ENCODE measurements at regions not wholly inside any gene's neighbourhood (a gene's known extent, or its start where the extent isn't known, plus 50 kb on each side); places are given as distances from the start of the nearest gene placed in this dataset.

DNA sequence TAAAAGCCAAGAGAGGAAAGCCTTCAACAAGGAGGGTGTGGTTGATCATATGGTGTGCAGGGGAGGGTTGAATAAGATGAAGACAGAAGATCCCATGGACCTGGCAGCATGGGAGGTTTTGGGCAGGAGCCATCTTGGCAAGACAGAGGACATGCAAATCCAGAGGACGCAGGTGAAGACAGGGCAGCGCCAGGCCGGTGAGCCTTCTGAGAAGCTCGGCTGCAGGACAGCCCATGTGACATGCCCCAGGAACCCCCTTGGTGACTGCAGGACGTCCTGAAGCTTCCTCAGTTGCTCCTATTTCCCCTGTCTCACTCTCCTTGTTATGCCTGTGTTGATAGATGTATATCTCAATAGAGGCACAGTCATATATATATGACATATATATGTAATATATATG, 159.4 kb downstream of the GADD45G start:
- TF ChIP-seq, protein P1, sequence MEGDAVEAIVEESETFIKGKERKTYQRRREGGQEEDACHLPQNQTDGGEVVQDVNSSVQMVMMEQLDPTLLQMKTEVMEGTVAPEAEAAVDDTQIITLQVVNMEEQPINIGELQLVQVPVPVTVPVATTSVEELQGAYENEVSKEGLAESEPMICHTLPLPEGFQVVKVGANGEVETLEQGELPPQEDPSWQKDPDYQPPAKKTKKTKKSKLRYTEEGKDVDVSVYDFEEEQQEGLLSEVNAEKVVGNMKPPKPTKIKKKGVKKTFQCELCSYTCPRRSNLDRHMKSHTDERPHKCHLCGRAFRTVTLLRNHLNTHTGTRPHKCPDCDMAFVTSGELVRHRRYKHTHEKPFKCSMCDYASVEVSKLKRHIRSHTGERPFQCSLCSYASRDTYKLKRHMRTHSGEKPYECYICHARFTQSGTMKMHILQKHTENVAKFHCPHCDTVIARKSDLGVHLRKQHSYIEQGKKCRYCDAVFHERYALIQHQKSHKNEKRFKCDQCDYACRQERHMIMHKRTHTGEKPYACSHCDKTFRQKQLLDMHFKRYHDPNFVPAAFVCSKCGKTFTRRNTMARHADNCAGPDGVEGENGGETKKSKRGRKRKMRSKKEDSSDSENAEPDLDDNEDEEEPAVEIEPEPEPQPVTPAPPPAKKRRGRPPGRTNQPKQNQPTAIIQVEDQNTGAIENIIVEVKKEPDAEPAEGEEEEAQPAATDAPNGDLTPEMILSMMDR (IDR thresholded peaks at IDR 0.05): no peak
- TF ChIP-seq POLR2A (IDR thresholded peaks at IDR 0.05): no peak

Data from testis (tissue), 2 donors.